Cerebellar nuclear complex (tissue), 1 donor: ENCODE measurements at regions not wholly inside any gene's neighbourhood (a gene's known extent, or its start where the extent isn't known, plus 50 kb on each side); places are given as distances from the start of the nearest gene placed in this dataset.

Experiments used
- DNase-seq, 2 experiments: peaks; one replicate each; lab custom pipeline; 2025; lab: John Stamatoyannopoulos, UW

DNA sequence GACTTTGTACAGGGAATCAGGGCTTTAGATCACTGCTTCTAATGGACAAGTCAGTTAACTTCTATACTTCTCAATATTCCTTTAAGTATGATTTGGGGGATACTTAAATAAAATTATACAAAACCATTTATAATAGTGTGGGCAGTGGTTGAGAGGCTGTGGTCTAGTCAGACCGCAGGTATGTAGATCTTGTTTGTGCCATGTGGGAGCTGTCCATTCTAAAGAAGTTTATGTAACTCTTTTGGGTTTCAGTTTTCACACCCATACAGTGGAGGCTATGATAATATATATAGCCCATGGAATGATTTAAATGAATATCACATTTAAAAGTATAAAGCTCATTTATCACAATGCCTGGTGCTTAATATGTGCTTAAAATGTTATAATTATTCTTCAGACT, 654.3 kb upstream of the KIF2B start:
- DNase-seq = no peak

DNA sequence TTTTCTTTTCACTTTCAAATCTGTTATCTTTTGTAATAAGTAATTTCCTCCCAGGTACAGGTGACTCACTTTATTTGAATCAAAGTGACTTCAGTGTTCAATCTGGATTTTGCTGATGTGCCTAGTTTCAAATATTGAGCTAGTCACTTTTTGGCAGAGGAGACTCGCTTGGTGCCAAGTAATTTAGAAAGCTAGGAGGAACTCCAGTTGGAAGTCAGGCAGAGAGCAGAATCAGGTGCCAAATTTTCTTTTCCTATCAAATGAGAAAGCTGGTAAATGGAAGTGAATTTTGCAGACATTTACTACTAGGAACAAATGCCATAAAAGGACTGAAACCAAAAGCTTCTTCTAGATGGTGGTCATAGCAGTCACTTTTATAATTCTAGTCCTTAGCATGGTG, 656.0 kb upstream of the KIF2B start:
- peak in 1 of 2 experiments; percentile 0 for DNase-seq

DNA sequence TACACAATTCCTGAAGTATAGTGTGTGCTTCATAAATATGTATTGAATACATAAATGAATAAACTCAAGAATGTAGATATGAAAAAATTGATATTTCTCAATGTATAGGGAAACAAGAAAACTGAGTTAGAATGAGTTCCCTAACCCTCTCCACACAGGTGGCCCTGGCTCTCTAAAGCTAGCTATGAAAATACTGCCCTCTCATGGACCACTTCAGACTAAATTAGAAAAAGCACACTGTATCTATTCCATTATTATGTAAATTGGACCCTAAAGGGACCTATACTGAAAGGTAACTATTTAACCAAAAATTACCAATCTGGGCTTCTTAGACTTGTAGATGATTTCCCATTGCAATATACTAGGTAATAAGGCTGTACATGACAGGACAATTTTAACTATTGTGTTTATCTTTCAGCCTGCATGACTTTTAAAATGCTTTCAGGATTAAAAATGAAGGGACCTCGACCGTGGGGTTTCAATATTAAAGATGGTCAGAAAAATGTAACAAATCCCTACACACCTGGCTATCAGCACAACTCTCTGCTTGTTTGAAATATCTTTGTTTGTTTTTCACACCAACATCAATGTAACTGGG, 672.5 kb upstream of the KIF2B start:
- no peak for DNase-seq

DNA sequence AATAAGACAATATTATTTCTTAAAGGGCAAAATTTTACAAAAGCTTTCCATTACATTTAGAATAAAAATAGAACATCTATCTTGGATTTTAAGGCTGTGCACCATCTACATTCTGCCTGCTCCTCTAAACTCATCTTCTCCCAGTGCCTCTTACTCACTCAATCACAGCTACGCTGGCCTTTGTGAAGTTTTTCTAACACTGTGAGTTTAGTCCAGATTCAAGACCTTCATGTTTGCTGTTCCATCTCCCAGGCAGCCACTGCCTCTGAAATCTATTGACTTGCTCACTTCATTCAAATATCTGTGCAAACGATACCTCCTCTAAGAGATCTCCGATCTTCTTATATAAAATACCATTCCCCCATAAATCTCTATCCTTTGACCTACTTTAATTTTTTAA, 673.4 kb upstream of the KIF2B start:
- no peak for DNase-seq

DNA sequence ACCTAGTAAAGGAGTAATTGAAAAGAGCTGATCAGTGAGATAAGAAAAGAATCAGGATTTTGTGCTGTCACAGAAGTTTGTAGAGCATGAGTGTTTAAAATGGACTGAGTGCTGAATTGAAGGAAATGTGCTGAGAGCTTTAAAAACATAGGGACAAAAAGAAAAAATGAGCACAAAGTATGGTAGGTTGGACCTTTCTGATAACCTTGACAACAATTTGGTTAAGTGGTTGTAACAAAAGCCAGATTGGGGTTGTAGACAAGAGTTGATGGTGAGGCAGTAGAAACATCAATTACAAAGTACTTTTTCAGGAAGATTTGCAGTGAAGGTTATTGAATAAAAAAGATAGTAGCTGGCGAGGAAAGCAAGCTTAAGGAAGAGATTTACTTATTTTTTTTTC, 674.7 kb upstream of the KIF2B start:
- no peak for DNase-seq

DNA sequence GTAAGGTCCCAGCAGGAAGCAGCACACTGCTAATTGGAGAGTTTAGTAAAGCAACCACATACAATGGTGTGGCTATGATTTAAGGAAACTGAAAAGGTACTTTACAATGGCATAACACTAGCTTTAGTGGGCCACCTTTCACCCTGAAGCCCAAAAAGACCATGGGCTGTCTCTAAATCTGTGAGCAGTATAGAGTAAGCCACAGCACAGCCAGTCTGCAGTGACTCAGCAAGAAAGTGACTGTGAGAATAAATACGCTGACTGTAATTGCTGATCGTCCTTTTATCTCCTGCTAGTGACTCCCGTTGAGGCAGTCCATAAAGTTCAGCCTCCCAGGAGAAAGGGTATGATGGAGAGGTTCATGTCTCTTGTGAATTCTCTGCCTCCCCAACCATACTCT, 679.8 kb upstream of the KIF2B start:
- DNase-seq = no peak

DNA sequence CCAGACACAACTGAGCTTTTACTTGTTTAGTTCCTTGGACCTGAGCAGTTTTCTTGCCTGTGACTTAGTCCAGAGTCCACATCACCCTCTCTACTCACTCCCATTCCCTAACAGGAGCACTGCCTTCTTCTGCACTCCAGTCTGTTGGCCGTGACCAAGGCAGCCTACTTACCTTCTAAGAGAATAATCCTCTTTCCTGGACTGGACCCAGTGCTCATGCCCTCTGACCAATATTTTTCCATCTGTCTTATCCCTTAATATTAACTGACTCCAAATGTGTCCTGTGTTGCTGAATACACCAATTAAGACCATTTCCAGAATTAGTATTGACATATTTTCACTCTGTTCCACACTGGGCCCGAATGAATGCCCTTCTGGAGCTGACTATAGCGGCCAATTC, 681.0 kb upstream of the KIF2B start:
- peak in 1 of 2 experiments; percentile 43 for DNase-seq

DNA sequence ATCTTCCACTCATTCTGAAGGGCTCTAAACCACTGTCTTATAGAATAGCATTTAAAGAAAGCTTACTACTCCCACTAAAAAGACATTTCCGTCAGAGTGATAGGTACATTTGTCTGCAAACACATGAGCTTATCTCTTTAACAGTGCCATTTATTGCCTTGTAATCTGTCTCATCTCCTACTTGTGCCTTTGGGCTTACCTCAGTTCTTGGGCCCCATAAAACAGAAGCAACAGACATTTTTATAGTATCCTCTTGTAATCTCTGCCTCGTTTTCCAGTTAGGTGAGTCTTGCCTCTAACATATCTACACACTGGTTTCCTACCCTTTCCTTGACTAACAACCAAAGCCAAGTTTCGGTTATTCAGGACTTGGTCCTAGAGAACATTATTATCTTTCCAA, 681.4 kb upstream of the KIF2B start:
- DNase-seq = no peak

DNA sequence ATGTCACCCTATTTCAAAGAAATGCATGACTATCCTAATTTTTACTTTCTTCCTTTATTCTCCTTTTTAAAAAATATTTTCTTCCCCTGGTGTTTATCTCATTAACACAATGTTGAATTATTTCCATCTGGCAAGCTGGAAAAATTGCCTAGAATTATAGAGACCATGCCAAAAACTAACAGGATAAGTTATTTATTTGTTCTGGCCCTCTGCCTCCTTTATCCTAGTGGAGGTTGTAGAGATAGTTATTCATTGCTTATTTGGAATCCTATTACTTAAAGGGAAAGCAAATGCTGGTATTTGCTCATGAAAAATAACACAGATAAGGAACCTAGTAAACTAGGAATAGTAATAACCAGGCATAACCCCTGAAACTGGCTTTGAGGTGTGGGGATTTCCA, 684.9 kb upstream of the KIF2B start:
- no peak for DNase-seq

DNA sequence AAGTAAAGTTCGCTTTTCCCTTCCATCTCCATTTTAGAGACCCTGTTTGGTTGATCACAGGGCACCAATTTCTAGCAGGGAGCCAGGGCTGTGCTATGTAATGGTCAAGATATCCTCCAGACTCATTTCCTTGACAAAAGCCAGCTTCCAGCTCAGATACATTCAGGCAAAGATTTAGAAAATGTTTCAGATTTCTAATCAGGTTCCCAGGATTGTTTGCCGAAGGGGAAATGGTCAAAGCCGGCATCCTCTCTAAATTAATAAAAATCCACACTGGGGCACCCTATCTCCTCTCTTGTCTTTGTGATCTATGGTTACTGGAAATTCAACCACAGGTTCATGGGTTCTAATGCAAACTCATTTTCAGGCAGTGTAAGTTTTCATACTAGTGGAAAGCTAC, 686.8 kb upstream of the KIF2B start:
- DNase-seq = no peak

DNA sequence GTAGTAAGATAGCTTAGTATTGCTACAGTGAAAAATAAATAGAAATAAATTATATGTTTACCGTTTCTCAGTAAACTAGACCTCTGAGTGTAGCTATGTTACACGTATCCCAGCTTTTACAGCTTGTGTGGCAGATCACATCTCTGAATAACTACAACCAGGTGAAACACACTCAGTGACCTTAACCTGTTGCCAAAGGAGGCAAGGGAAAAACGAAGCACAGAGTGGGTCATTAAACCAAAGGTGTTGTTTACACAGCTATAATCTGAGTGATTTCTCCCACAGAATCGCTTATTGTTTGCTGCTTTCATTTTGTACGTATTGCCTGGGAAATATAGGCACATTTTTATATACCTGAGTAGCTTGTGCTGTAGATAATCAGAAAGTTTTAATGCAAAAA, 688.2 kb upstream of the KIF2B start:
- DNase-seq = no peak

DNA sequence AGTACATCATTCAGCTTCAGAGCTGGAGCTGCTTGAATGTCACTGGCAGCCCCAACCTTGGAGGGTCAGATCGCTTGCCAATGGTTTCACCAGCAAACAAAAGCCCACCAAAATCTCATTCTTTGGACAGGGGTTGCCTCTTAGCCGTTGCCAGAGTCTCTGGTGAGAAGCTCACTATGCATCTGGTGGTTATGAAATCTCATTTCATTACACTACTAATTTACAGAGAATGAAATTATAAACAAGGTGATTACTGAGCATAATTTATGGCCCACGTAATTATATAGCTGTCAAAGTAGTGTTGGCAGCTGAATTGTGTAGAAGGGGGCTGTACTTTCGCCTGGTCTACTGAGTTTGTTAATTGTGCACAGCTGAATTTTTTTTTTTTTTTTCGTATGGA, 688.9 kb upstream of the KIF2B start:
- no peak for DNase-seq

DNA sequence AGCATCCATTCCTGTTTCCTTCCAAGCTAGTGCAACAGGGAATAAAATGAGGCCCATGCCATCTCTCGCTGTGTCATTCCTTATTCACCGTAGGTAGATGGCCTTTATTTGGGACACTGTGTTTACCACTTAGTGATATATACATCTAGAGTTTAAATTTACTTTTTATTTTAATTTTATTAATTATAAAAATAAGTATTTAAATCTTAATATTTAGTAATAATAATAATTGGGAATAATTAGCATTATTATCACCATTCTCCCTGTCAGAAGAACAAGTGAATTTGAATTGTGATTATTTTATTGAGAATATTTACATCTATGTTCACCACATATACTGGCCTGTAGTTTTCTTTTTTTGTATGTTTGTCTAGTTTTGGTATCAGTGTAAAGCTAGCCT, 692.9 kb upstream of the KIF2B start:
- no peak for DNase-seq

DNA sequence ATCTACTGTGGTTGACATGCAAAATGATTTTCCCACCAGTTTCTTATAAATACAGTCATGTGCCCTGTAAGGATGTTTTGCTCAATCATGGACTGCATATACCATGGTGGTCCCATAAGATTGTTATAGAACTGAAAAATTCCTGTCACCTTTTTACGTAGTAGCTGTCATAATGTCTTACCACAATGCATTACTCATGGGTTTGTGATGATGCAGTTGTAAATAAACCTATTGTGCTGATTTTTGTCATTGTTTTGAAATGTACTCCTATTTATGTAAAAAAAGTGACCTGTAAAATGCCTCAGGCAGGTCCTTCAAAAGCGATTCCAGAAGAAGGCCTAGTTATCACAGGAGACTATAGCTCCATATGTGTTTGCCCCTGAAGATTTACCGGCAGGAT, 695.4 kb upstream of the KIF2B start:
- no peak for DNase-seq

DNA sequence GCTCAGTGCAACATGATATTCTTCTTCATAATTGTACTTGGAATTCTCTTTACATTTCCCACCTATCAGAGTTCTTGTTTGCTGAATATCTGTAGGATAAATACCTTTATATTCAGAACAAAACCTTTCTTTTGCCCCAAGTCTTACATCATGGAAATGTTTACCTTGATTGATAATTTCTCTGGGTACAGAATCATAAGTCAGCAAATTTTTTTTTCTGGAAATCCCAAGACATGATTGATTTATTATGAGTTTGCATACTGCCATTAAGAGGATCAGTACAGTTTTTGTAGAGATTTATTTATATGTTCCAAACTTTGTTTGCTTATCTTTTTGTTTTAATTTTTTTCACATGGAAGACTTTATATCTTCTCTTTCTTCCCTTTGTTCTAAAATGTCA, 699.8 kb upstream of the KIF2B start:
- DNase-seq = no peak

DNA sequence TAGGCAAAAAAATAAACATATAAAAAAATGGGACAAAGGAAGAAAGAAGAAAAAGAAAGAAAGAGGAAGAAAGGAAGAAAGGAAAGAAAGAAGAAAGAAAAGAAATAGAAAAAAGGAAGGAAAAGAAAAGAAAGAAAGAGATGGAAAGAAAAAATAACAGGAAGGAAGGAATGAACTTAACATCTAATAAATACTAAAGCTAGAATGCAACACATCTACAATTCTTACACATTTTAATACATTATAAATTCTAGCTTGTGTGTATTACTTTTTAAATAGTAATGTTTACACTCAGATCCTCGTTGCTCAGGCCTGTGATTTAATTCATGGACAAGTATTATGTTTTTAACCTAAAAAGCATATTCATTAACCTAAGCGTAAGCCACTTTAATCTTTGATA, 703.0 kb upstream of the KIF2B start:
- DNase-seq = no peak

DNA sequence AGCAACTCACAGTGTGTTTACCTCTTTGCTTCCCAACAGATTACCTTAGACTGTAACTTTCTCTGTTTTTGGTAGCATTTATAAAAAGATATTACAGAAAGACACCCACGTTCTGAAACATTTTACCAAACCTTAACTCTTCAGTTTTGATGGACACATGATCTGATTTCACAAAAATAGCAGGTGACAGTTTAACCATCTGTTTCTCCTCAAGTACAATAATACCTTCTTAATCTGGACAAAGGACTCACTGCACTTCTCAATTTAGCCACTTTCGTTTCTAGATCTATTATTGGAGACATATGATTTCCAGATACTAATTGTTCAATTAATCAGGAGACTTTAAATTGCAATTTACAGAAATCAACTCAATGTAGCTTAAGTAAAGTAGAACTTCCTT, 703.8 kb upstream of the KIF2B start:
- DNase-seq = no peak

DNA sequence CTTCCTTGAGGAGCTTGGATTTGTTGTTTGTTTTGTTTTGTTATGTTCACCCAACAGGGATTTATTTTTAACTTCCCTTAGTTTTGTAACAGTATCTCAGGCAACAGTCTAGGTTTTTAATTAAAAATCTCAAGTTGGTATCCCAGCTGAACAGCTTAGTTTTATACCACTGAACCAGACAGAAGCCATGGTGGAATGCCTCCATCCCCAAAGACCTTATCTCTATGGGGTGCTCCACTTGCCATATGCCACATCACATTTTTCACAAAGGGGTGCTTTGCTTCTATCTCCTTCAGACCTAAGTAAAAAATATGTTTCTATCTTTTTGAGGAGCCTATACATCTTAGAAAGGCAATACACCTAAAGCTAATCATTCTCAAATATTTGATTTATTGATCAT, 715.8 kb upstream of the KIF2B start:
- DNase-seq = no peak

DNA sequence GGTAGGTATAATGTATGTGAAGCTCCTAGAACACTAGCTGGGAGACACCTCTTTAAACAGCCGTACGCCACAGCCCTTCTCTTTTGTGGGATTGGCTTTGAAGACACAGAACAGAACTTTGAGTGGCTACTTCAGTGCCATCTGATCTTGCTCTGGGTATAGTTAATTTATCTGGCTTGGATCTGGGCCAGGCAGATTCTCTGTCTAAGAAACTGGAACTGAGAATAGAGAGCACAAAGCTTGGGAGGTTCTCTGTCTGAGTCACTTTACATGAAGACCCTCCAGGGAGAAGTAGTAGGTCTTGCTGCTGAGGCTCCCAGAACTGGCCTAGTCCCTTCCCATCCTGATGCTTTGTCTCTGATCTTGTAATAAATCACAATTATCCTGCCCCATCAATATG, 721.0 kb upstream of the KIF2B start:
- no peak for DNase-seq

DNA sequence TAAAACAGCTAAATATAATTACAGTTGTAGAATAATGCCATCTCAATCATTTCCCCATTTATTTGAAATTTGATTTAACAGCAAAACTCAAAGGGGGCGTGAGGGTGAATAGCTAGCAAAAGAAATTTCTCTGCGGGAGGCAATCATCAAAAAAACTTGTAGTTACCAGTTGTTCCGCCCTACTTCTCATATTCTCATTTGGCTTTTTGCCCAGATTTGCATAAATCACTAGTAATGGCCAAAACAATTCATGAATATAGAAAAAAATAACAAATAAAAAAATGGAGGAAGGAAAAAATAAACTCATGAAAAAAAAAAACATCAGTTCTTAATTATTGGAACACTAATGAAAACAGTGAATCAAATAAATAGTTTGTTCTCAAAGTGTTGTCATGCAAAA, 722.6 kb upstream of the KIF2B start:
- no peak for DNase-seq

DNA sequence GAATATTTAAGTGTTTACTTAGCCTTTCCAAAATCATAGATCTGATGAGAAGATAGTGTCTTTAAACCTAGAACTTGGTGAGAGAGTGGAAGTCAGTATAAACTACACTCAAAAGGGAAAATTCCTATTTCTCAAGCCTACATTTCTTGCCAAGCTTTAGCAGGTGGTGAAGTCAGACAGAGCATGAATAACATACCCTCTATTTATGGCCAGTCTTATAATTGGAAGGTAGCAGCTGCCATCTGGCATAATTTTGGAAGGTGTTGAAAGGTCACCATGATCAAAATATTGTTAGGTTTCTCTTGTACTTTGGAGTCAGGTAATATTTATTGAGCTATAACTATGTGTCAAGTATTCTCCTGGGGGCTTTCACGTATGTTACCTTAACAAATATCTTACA, 729.3 kb upstream of the KIF2B start:
- DNase-seq = peak; percentile 53 to 83

DNA sequence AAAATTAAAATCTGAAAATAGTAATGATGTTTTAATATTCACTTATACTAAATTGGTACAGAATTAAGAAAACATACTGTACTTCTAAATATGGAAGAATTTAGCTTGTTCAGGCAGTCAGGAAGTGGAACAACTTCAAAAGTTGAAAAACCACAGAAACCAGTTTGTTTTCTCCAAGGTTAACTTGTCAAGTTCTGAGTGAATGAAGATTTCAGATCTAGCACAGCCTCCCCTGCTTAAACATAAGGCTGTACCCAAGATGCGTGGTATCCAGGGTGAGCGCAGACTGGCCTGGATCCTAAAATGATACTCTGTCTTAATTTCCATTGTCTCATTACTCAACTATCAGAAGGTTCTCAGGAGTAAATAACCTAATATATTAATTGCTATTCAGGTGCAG, 730.7 kb upstream of the KIF2B start:
- no peak for DNase-seq

DNA sequence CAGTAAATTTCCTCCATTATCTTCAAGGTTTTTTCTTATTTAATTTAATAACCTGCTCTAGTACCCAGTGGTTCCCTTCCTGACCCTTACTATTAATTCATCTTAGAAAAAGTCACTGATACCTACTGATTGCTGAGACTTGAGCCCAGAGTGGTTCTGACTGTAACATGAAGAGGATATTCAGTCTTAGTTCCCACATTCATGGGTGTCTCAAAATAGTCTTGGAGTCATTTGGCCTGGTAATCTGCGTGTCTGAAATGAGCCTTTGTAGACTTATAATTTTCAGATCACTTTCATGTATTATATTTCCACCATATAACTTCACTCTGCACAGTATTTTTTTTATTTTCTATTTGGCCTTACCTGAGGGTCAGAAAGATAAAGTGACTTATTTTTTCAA, 732.0 kb upstream of the KIF2B start:
- DNase-seq = no peak

DNA sequence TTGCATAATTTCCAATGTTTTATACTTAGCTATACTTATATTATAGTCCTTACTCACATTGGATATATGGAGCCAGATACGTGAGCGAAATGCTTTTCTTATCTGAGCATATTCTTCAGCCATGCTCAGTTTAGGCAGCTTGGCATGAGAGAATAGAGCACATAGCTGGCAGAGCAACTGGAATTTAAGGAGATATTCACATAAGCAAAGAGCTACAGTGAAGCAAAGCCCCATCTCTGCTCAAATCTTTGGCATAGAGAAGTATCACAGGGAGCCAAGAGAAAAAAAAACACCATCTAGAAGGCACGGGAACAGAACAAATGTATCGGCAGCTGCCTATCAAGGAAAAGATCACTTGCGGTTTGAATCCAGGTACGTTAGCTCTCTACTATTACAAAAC, 734.2 kb upstream of the KIF2B start:
- DNase-seq = no peak

DNA sequence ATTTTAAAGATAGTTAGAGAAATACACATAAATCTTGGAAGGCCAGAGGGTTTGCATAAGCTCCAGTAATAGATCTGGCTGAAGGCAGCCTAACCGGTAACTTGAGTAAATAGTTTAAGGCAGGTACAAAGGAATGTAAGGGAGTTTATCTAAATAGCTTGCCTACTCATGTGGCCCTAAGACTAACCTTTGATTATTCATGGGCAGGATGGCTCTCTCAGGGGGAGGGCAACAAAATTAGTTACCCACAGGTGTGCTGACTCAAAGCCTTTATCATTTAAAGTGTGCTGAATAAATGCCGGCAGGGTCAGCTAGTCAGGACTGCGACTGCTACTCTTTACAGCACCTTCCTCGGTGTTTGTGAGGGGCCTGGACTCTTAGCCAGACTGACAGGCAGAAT, 761.3 kb upstream of the KIF2B start:
- no peak for DNase-seq
